Activated naive CD4-positive, alpha-beta T cell (primary cell): ENCODE measurements at regions not wholly inside any gene's neighbourhood (a gene's known extent, or its start where the extent isn't known, plus 50 kb on each side); places are given as distances from the start of the nearest gene placed in this dataset.
"Not testable (repeated sequence)": the region's sequence is repeated elsewhere in the genome, so short reads cannot be mapped to it uniquely, and the experiment has no call there.

Experiments
- DNase-seq, 4 experiments: peaks; one replicate each; lab custom pipeline; 2025; lab: John Stamatoyannopoulos, UW

DNA sequence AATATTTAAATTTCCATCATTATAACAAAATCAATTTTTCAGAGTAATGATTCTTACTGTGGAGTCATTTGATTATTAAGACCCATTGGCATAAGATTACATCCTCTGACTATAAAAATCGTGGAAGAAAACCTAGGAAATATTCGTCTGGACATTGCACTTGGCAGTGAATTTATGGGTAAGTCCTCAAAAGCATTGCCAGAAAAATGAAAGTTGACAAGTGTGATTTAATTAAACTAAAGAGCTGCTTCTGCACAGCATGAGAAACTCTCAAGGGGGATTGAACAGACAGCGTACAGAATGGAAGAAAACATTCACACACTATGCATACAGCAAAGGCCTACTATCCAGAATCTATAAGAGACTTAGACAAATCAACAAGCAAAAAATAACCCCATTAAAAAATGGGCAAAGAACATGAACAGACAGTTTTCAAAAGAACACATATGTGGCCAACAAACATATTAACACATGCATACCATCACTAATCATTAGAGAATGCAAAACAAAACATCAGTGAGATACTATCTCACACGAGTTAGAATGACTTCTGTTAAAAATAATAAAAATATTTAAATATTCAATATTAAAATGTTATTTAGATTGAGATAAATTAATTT lies 111.4 kb downstream of the CCDC74A start:
- not testable (repeated sequence) for DNase-seq

GRCh38 chr2:131641414-131642206 lies 113.9 kb downstream of the CCDC74A start:
- no peak for DNase-seq

DNA sequence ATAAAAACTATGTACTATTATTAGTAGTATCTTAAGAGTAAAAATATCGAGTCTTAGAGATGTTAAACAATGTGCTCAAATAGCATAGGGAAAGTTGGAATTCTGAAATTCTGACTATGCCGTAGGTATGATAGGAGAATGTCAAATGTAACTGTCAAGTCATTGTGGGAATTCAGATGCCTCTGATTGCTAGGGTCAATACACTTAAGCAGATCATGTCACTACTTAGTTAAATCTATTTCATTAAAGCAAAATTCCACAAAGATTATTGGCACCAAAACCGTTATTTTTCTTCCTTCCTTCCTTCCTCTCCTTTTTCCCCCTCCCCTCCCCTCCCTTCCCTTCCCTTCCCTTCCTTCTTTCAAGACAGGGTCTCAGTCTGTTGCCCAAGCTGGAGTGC lies 115.5 kb downstream of the CCDC74A start:
- not testable (repeated sequence) for DNase-seq

GRCh38 chr2:131645177-131645765 lies 117.6 kb downstream of the CCDC74A start:
- DNase-seq = no peak

DNA sequence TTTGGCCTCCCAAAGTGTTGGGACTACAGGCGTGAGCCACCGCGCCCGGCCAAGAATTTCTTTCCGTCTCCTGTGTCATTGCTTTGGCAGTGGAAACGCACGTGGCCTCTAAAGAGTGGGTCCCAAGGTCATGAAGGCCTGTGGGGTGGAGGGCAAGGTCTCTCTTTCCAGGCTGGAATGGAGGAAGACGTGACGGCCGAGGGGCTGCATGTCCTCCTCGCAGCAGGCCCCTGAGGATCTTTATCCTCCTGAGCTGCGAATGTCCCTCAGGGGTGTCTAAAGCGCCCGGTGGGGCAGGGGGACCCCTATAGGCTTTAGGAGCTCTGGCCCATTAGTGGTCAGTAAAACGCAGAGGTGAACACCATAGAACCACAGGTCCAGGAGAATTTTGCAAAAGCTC lies 118.5 kb downstream of the CCDC74A start:
- not testable (repeated sequence) for DNase-seq

- DNase-seq = no peak
These were observed 119.1 kb downstream of the CCDC74A start for GRCh38 chr2:131646669-131647297.

- DNase-seq = not testable (repeated sequence)
These were observed 120.9 kb downstream of the CCDC74A start for GRCh38 chr2:131648565-131648964.

DNA sequence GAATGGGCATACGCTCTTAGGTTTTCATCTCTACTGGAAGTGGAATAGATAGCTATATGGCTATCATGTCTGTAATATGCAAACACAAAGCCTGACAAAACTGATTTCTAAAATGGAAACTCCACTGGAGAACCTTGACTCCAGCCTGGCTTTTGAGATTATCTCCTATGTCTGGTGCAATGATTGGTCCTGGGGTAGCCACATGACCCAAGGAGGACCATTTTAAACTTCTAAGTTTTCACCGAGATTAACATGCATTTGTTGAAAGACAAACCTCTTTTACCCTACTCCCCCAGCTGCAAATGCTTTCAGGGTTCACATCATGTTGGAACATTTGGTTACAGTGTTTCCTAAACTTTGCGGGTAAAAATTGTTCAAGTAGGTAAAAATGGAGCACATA lies 124.6 kb downstream of the CCDC74A start:
- DNase-seq = not testable (repeated sequence)

DNA sequence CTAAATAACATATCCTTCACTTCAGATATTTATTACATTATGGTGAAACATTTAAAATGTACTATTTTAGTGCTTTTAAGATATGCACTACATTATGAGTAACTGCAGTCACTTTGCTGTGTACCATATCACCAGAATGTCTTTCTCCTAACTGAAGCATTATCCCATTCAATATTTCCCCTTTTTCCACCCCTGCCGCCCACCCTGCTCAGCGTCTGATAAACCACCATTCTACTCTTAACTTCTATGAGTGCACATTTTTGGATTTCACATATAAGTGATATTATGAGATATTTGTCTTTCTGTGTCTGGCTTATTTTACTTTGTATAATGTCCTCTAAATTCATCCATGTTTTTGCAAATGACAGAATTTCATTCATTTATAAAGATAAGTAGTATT lies 126.4 kb downstream of the CCDC74A start:
- not testable (repeated sequence) for DNase-seq

- no peak for DNase-seq
These were observed 129.3 kb downstream of the CCDC74A start for GRCh38 chr2:131656816-131657633.

GRCh38 chr2:131657895-131658768 lies 130.4 kb downstream of the CCDC74A start:
- no peak for DNase-seq

GRCh38 chr2:131658769-131659131 lies 131.1 kb downstream of the CCDC74A start:
- DNase-seq = no peak

DNA sequence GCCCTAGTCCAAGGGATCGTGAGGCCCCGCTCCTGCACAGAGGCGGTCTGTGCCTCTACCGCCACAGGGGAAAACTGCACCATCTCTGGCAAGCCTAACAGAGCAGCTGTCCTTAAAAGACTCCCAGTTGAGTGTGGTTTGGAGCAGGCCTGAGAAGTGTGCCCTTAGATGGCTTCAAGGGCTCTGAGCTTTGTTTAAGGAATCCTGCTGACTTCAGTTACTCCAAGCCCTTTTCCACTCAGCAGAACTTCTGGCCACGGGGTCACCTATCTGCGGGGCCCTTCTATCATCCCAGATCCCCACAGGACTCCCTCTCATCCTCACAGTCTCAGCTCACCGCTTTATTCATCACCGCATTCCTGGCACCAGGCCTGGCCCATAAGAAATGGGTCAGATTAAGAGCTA lies 131.5 kb downstream of the CCDC74A start:
- DNase-seq = no peak

GRCh38 chr2:131661101-131661782 lies 133.6 kb downstream of the CCDC74A start:
- not testable (repeated sequence) for DNase-seq

- not testable (repeated sequence) for DNase-seq
These were observed 134.3 kb downstream of the CCDC74A start for GRCh38 chr2:131661884-131662535.

DNA sequence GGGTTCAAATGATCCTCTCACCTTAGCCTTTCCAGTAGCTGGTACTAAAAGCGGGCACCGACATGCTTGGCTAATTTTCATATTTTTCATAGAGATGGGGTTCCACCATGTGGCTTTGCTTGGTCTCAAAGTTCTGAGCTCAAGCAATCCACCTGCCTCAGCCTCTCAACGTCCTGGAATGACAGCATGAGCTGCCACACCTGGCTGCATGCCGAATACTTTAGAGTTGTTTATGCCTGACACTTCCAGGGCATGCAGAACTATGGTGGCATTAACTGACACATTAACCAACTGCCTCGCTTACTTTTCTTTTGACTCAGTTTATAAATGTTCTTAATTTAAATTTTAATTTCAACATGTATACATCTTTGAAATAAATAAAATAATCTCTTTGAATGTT lies 135.8 kb downstream of the CCDC74A start:
- DNase-seq = not testable (repeated sequence)

GRCh38 chr2:131665716-131666115 lies 138.0 kb downstream of the CCDC74A start:
- not testable (repeated sequence) for DNase-seq

GRCh38 chr2:131668794-131669540 lies 141.3 kb downstream of the CCDC74A start:
- not testable (repeated sequence) for DNase-seq
